K562 (cell line): ENCODE measurements at regions not wholly inside any gene's neighbourhood (a gene's known extent, or its start where the extent isn't known, plus 50 kb on each side); places are given as distances from the start of the nearest gene placed in this dataset.

Experiments used
- CBX5 ChIP-seq: IDR thresholded peaks from 2 replicates; pipeline ENCODE4 v1.6.1; 2014; ENCODE audit warnings: low read depth, borderline replicate concordance
- CHD2 ChIP-seq: IDR thresholded peaks from 2 replicates; pipeline ENCODE4 v1.6.1; 2011; ENCODE audit warnings: low read depth, low read length
- ESRRA ChIP-seq: fragments of 450-650 bp; IDR thresholded peaks from 2 replicates; pipeline ENCODE4 v1.6.1; 2014; ENCODE audit warnings: low read depth, mild to moderate bottlenecking, moderate library complexity, borderline replicate concordance
- EZH2 ChIP-seq: IDR thresholded peaks from 2 replicates; pipeline ENCODE4 v1.6.1; 2012; ENCODE audit warnings: low read depth, mild to moderate bottlenecking, inconsistent platforms, low read length, borderline replicate concordance
- HMG20B ChIP-seq: fragments of 250-450 bp; sonication (Bioruptor Pico); IDR thresholded peaks from 2 replicates; pipeline ENCODE4 v1.5.0; 2021; ENCODE audit warnings: mild to moderate bottlenecking
- HMGN3 ChIP-seq: IDR thresholded peaks from 2 replicates; pipeline ENCODE4 v1.6.1; 2011; ENCODE audit warnings: borderline replicate concordance, low read depth, mild to moderate bottlenecking, mixed read lengths, low read length; ENCODE audit not compliant: insufficient read length; ENCODE audit errors: extremely low read depth
- KDM5B ChIP-seq: fragments of 200-600 bp; sonication (generic); IDR thresholded peaks from 2 replicates; pipeline ENCODE4 v1.6.1; 2012; ENCODE audit warnings: low read depth, mild to moderate bottlenecking, moderate library complexity, low read length, control low read depth, inconsistent platforms; ENCODE audit not compliant: insufficient replicate concordance
- SMAD1 ChIP-seq: fragments of 150-350 bp; IDR thresholded peaks from 2 replicates; pipeline ENCODE4 v1.6.1; 2014; ENCODE audit warnings: low read length, low read depth; ENCODE audit not compliant: partially characterized antibody
- YY1 ChIP-seq, 3 experiments: IDR thresholded peaks; 2 replicates each; pipeline ENCODE4 v1.6.1; 2011; ENCODE audit warnings: low read length in 2 of 3, mild to moderate bottlenecking in 2 of 3, moderate library complexity in 2 of 3, borderline replicate concordance in 1 of 3, control low read depth in 1 of 3, low read depth in 1 of 3; ENCODE audit not compliant: insufficient read depth in 3 of 3, insufficient replicate concordance in 2 of 3, control insufficient read depth in 1 of 3, insufficient read length in 1 of 3; ENCODE audit errors: extremely low read depth in 1 of 3
- TF ChIP-seq, protein P1 (sequence below), 3 experiments: IDR thresholded peaks in 2 of 3; conservative IDR thresholded peaks in 1 of 3; 2 replicates each; pipeline ENCODE4 v1.5.1; 2011 to 2012; ENCODE audit warnings: low read length in 3 of 3, mild to moderate bottlenecking in 3 of 3, control low read depth in 2 of 3, improper control_type of control experiment in 1 of 3, inconsistent platforms in 1 of 3, low read depth in 1 of 3, mixed read lengths in 1 of 3, moderate library complexity in 1 of 3; ENCODE audit not compliant: insufficient read depth in 2 of 3
- TF ChIP-seq, protein P2 (sequence below): fragments of 250-450 bp; sonication (Bioruptor Pico); IDR thresholded peaks from 2 replicates; pipeline ENCODE4 v1.8.0; 2021; ENCODE audit warnings: moderate library complexity, mild to moderate bottlenecking, inconsistent platforms

DNA sequence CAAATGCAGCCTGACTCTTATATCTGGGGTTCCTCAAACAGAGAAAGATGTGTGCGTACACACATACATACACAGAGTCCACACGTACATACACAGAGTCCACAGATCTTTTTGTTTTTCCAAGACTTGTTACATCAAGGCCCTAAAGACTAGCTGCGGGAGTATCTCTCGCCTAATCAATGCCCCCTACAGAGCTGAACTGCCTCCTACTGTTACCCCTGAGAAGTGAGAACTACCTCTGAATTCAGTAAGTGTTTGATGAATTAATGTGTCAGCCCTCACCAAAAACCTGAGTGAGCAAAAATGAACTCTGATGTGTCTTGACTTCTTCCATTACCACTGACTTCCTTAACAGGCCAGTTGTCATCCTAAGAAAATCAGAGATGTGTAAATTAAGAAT is 351.2 kb downstream of the HHIPL2 start:
- no peak for TF ChIP-seq ESRRA
- no peak for TF ChIP-seq CBX5
- TF ChIP-seq CHD2 = no peak
- TF ChIP-seq YY1 (IDR thresholded peaks at IDR 0.05; ENCODE audit: borderline replicate concordance in 1 of 3, control insufficient read depth in 1 of 3, extremely low read depth in 1 of 3, insufficient read depth in 3 of 3, insufficient read length in 1 of 3, insufficient replicate concordance in 2 of 3, low read depth in 1 of 3, low read length in 2 of 3) = no peak
- no peak for TF ChIP-seq KDM5B
- TF ChIP-seq, protein P1, sequence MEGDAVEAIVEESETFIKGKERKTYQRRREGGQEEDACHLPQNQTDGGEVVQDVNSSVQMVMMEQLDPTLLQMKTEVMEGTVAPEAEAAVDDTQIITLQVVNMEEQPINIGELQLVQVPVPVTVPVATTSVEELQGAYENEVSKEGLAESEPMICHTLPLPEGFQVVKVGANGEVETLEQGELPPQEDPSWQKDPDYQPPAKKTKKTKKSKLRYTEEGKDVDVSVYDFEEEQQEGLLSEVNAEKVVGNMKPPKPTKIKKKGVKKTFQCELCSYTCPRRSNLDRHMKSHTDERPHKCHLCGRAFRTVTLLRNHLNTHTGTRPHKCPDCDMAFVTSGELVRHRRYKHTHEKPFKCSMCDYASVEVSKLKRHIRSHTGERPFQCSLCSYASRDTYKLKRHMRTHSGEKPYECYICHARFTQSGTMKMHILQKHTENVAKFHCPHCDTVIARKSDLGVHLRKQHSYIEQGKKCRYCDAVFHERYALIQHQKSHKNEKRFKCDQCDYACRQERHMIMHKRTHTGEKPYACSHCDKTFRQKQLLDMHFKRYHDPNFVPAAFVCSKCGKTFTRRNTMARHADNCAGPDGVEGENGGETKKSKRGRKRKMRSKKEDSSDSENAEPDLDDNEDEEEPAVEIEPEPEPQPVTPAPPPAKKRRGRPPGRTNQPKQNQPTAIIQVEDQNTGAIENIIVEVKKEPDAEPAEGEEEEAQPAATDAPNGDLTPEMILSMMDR (IDR thresholded peaks at IDR 0.05 in 2 of 3, conservative IDR thresholded peaks at IDR 0.05 in 1 of 3; ENCODE audit: insufficient read depth in 2 of 3, low read depth in 1 of 3, low read length in 3 of 3) = no peak
- TF ChIP-seq SMAD1 = no peak
- TF ChIP-seq, protein P2, sequence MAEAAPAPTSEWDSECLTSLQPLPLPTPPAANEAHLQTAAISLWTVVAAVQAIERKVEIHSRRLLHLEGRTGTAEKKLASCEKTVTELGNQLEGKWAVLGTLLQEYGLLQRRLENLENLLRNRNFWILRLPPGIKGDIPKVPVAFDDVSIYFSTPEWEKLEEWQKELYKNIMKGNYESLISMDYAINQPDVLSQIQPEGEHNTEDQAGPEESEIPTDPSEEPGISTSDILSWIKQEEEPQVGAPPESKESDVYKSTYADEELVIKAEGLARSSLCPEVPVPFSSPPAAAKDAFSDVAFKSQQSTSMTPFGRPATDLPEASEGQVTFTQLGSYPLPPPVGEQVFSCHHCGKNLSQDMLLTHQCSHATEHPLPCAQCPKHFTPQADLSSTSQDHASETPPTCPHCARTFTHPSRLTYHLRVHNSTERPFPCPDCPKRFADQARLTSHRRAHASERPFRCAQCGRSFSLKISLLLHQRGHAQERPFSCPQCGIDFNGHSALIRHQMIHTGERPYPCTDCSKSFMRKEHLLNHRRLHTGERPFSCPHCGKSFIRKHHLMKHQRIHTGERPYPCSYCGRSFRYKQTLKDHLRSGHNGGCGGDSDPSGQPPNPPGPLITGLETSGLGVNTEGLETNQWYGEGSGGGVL = no peak
- no peak for TF ChIP-seq HMGN3
- no peak for TF ChIP-seq HMG20B (CRISPR knock-in tag)
- TF ChIP-seq EZH2 = no peak
